NCI-H2227 treated with DMSO at 0.1 percent for 48 hours (cell line): ENCODE measurements at regions not wholly inside any gene's neighbourhood (a gene's known extent, or its start where the extent isn't known, plus 50 kb on each side); places are given as distances from the start of the nearest gene placed in this dataset.
A peak's percentile ranks its signal among the peaks of the same experiment; 100 is the strongest.

Experiments used
- DNase-seq: peaks from one replicate; lab custom pipeline; 2025; lab: John Stamatoyannopoulos, UW

DNA sequence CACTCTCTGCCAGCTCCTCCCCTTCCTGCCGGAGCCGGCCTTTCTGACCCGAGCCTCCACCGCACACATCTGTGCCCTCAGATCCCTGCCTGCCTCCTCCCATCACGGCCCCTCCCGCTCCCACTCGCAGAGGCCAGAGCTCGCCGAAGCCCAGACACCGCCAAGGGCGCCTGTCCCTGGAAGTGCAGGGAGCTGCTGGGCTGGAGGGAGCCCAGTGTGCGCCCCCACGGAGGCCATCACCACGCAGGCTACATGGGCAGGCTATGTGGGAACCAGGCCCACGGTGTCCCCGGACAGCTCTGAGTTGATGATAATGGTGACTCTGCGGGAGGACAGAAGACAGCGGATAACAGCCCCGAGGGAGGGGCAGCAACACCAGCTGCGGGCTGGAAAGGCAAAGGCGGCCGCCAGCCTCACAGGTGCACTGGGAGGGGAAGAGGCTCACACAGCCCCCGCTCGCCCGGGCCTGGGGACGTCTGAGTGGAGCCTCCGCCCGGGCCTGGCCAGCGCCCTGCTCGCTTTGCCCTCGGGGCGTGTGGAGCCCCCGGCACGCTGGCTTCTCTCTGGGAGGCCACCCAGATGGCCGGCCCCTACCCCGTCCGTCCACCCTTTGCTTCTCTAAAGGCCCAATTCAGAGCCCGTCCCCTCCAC lies 154.9 kb downstream of the DLL1 start:
- no peak for DNase-seq

DNA sequence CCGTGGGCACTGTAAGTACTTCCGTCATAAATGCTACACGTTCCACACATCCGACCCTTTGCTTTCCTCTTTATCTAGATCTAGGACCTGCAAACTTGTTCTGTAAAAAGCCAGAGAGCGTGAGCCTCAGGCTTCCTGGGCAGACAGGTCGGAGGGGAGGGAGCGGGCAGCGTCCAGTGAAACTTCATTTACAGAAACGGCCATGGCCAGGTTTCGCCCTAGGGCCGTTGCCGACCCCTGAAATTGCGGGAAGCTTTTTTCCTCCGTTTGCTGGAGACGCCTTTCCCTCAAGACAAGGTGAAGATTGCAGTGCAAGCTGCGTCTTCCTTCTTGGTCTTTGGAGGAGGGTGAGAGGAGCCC lies 155.4 kb downstream of the DLL1 start:
- no peak for DNase-seq

DNA sequence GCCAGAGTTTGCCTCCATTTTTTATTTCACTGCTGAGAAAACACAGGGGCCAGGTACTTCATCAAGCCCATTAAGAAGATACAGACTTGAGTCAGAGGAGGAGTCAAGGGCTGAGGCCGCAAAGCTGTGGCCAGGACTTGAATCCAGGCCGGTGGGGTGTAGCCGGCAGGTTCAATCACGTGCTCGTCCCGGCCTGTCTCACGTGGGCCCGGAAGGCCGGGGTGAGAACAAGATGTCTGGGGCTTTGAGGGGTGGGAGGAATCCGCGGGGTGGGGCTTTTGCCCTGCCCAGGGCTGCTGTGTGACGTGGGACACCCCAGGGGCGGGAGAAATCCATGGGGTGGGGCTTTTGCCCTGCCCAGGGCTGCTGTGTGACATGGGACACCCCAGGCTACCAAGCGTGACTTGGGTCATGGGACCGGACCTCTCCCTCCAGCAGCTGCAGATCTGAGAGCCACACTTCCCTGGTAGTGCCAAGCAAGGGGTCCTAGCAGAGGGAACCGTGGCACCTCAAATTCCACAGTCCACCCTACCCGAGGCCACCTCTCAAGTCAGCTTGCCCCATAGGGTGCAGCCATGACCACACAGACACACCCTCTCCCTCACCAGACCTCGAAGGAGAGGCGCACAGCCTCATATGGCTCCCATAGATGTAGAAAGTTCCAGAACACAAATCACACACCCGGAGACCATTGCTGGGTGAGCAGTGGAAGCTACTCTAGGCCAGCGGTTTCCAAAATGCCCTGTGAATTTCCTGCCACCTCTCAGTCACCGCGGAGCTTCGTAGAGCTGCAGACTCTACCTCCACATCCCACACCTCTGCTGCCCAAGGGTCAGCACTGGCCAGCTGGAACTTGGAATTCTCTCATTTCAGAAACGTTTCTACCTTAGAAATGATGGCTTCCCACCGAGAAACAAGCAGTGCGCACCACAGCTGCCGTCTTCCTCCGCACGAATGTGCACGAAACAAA lies 156.1 kb downstream of the DLL1 start:
- DNase-seq: no peak

DNA sequence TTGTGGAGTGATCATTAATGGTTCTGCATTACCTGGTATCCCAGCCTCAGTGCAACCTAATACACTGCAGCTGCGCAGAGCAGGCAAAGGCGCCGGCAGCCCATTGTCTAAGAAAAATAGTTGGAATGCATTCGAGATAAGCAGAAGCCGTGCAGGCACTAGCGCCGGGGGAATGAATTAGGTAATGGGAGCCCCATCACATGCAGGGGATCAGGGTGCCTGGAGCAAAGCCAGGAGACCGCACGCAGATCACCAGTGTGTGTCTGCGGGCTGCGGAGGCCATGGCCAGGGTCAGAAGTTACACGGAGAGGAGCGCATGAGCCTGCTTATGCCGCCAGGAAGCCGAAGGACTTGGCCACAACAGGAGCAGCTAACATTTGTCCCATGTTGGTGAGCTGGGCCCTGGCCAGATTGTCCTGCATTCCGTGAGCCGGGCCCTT lies 156.8 kb downstream of the DLL1 start:
- no peak for DNase-seq

DNA sequence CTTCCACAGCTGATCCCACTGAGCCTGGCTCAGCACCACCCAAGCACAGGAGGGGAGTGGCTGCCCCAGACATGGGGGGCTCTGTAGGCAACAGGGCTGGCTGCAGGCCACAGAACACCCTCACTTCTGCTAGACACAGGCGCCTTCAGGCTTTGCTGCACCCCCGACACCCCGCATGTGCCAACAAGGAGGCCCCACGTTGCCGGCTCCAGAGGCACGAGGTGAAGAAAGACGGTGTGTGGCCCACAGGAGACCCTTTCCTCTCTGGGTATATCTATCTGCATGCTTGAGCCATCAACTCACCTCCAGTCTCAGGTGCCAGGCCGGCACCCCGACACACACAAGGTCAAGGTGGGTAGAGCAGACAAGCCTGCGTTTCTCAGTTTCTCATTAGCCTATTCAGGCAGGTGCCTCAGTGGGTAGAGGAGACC lies 158.3 kb downstream of the DLL1 start:
- no peak for DNase-seq

DNA sequence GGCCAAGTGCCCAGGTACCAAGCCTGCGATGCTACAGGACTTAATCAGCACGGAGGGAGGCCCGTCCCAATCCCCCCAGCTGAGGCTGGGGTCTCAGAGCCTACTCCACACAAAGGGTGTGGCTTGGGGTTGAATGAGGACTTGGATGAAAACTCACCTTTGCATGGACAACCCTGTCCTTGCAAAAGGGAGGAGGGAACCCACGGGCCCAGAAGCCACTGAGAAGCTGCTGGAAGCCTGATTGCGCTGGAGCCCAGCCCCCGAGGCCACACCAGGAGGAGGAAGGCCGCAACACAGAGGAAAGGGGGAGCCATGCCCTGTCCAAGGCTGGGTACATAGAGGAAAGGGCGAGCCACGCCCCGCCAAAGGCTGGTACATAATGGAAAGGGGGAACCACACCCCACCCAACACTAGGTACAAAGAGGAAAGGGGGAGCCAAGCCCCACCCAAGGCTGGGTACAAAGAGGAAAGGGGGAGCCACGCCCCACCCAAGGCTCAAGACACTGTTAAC lies 158.8 kb downstream of the DLL1 start:
- DNase-seq: no peak

DNA sequence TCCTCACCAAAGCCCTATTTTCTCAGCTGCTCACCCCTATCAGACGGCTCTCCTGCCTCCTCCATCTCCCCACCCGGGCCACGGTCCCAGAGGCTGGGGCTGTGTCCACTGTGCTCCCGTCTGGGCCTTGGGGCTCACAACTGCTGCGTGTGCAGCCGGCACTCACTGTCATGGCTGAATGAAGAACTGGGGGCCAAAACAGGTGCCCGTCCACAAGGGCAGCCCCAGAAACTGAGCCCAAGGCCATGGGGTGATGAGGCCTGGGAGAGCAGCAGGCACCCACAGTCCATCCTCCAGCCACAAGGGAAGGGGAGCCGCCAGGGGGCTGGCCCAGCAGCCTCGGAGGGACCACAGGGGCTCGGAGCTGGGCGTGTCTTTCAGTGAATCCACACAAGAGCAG lies 159.5 kb downstream of the DLL1 start:
- DNase-seq: no peak

DNA sequence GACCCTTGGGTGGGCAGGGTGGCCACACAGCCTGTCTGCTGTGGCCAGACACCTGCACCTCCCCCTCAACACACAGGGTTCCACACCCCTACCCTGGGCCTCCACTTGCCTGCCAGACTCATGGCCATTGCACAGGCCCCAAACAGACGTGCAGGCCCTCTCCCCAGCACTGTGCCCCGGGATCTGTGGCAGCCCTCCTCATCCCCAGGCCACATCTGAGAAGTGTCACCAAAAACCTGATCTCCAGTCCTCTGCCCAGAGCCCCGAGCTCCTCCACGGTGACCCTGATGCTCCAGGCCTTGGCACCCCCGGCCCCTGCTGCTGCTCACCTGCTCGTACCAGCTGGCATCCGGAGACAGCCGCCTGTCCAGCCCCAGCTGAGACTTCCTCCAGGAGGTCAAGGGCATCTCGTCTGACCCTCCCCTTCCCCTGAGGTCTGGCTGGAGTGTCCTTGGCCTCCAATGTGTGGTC lies 160.1 kb downstream of the DLL1 start:
- DNase-seq: no peak

DNA sequence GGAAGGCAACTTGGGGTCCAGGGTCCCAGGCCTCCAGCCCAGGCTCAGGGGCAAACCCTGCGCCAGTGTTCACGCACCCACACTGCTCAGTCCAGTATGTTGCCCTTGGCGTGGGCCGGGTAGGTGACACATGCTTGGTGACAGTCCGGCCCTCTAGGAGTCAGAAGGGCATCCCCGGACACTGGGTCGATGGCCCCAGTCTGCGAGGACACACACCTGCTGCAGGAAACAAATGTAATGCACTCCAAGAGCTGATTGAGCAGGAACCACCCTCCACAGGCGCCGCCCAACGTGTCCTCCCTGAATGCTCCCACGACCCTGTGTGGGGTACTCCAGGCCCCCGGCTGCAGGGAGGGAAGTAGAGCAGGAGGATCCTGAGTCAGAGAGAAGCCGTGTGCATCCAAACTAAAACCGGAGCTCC lies 160.7 kb downstream of the DLL1 start:
- DNase-seq: no peak

DNA sequence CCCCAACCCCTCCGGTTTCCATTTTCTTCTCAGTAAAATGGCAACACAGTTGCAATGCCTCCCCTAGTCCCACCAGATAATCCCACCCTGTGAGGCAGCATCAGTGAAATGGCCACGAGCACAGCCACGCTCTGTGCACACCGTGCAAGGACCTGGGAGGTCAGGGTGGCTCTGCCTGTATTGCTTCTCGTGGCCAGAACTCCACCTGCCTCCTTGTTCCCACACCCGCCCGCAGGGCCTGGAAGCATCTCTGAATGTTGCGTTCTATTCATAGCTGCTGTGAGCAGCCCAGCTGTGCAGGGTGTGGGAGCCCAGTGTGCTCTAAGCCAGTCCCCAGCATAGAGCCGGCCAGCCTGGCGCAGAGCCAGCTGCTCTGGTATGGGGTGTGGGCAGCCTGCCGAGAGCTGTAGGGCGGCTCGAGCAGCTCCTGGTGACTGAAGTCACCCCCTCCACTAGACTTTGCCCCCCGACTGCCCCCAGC lies 161.1 kb downstream of the DLL1 start:
- peak; percentile 12 for DNase-seq

DNA sequence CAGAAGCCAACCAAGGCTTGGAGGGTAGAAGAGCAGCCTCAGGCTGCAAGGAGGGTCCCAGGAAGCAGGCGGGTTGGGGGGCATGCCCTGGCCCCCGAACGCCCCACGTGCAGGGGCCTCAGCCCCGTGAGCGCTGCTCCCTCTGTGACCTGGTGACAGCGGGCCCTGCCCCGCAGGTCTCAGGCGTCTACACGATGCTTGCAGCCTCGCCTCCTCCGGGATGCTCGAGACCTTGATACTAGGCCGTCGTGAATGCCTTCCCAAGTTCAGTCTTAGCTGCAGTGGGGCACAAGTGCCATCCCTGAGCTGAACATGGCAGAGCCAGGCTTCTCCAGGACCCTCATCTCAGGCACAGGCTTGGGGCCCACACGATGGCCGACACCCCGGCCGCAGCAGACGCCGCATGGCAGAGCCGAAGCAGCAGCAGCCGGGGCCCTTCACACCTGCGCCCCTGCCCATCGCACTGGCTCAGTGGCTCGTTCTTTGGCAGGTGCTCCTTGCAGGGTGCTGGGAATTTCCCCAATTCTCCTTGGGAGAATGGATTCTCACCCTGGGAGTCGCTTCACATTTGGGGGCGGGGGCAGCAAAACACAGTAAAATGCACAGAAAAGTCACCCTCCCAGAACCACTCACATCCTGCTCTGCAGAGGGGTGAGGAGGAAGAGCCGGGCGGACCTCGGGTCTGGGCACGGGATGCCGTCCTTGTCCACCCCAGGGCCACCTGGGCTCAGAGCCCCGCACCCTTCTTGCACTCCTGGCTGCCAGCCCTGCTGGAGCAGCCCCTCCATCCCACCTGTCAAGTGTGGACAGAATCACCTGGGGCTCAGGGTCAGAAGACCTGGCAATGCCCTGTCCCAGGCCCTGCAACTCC lies 161.8 kb downstream of the DLL1 start:
- no peak for DNase-seq

DNA sequence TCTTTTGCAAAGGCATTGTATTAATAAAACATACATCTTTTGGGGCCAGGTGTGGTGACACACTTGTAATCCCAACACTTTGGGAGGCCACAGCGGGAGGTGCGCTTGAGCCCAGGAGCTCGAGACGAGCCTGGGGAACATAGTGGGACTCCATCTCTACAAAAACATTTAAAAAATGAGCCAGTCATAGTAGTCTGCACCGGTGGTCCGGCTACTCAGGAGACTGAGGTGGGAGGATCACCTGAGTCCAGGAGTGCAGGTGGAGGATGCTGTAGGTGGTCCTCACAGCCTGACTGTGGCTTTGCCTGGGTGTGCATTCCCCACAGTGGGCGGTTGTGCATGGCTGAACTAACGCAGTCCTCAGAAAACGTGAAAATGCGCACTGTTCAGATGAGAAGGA lies 162.5 kb downstream of the DLL1 start:
- no peak for DNase-seq

DNA sequence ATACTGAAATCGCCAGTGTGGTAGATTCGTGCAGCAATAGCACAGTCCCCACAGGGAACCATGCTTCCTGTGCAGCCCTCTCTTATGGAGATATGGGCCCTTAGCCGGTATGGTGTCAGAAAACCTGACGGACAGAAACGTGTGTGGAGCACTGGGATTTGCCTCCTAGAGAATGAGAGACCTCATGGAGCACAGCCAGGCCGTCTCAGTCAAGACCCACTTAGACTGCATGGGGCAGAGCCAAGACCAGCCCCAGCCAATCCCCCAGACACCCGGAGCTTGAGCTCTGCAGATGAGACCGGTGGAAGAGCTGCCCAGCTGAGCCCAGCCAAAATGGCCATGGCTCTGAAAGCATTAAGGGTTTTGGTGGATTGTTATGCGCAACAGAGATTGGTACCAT lies 163.7 kb downstream of the DLL1 start:
- DNase-seq: no peak

DNA sequence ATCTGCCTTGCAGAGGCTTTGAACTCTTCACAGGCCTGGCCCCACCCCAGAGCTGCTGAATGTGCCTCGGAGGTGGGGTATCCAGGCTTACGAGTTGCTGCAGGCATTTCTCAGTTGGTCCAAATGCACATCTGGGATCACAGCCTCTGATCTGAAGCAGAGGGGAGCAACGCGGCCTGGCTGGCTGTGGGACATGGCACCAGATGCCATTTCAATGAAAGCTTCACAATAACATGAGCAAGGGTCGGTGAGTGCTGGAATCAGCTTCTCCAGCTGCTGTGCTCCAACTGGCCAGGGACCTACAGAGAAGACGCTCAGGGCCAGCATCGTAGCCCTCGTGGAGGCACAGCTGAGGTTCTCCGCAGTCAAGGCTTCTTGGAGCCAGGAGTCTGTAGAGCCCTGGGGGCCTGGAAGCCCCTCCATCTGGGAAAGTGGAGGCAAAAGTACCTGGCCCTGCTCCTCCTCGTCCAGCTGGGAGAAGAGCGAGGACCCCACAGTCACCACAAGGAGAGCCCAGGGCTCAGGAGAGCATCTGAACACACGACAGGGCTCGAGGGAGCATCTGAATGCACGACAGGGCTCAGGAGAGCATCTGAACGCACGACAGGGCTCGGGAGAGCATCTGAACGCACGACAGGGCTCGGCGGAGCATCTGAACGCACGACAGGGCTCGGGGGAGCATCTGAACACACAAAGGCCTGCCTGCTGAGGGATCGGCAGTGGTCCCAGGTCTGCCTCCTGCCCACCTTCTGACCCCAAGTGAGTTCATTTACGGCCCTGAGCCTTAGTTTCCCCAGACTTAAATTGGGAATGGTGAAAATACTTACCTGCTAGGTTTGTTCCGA lies 165.2 kb downstream of the DLL1 start:
- no peak for DNase-seq

DNA sequence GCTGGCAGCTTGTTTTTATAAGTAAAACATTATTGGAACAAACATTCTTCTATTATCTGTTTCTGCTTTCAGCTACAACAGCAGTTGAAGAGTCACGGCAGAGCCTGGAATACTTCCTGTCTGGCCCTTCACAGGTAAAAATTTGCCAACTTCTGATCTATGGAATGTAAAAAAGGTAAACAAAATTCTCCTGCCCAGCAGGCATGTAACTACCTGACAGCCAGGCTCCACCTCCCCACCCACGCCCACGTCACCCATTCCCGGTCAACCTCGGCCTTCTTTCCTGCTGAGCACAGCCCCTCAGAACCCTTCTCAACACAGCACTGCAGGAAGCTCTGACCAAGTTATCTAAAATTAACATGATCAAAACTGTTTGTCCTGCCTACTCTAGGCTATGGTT lies 166.0 kb downstream of the DLL1 start:
- DNase-seq: no peak

DNA sequence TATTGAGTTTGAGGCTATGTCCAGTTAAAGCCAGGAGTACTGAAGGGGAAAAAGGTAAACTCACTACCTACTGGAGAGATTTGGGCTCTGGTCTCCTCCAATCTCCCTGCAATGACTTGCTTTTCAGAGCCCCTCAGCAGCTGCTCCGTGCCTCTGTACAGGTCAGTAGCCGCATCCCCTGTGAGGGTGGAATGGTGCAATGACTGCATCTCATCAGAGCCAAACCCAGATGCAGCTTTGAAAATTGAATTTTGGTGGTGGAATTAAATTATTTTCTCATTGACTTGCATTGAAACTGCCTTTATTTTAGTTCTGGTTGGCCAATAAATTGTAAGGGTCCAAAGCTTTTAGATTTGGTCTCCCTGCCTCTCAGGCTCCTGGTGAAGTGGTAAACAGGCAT lies 166.7 kb downstream of the DLL1 start:
- DNase-seq: no peak

DNA sequence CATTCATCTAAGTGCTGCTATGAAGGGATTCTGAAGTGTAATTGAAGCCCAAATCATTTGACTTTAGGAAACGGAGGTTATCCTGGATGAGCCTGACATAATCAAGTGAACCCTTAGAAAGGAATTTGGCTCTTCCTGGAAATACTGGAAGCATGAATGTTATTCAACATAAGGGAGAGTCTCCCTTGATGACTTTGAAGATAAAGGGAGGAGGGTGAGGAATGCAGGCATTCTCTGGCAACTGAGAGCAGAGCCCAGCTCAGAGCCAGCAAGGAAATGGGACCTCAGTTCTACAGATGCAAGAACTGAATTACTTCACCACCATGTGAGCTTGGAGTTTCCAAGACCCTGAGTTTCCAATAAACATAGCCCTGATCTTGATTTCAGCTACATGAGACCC lies 168.2 kb downstream of the DLL1 start:
- no peak for DNase-seq

DNA sequence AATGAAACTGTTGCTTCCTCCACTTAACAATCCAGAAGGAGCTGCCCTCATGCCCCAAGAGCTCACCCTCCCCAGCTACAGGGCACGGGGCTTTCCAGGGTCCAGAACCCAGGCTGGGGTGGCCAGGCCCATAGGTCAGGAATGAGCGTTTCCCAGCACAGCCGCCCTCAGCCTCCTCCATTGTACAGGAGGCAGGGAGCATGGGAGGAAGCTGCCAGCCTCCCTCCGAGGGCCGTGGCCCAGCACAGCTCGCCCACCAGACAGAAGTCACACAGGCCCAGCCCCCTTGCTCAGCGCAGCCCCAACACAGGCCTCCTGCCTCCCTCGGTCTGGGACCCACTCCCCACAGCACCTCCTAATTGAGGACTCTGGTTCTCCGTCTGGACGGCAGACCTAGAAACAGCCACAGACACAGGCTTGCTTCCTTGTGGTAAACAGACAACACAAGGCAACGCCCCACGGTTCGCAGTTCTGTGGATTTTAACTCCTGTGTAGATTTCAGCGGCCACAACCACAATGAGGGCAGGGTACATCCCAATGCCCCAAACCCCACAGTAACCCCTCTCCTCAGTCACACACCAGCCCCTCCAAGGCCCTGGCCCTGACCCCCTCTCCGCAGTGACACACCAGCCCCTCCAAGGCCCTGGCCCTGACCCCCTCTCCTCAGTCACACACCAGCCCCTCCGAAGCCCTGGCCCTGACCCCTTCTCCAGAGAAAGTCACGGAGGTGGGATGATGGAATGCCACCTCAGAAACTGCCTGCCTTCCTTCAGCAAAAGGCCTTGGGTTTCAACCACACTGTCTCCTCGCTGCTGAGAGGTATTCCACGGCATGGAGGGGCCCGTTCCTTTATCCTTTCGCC lies 173.5 kb downstream of the DLL1 start:
- DNase-seq: no peak

DNA sequence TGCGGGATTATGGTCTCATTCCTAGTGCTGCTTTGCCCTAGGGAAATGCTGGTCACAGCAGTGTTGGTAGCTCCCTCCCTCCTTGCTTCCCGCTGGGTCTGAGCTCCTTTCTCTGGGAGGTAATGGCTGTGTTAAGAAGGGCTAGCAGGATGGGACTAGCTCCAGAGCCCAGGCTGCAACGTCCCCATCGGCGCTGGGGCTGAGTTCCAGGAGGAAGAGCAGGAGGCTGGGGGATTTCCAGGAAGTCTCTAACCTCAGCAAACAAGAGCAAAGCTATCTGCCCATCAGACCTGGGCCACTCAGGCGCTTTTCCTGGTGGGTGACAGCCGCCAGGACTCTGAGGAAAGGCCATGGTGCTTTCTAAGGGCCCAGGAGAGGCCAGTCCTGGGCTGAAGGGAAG lies 174.2 kb downstream of the DLL1 start:
- DNase-seq: no peak
